Smooth muscle cell (in vitro differentiated cells): ENCODE measurements at regions not wholly inside any gene's neighbourhood (a gene's known extent, or its start where the extent isn't known, plus 50 kb on each side); places are given as distances from the start of the nearest gene placed in this dataset.

Experiments used
- DNase-seq: peaks from one replicate; lab custom pipeline; 2025; ENCODE audit not compliant: unreplicated experiment; lab: John Stamatoyannopoulos, UW
- H2AFZ ChIP-seq: fragments of 200-600 bp; sonication (generic); 2 replicates; pipeline ENCODE4 v1.6.0; 2016; ENCODE audit warnings: antibody characterized with exemption, low read depth, mild to moderate bottlenecking
- H3F3A ChIP-seq: fragments of 200-600 bp; sonication (generic); 2 replicates; pipeline ENCODE4 v1.6.0; 2017; ENCODE audit warnings: antibody characterized with exemption, low read depth
- H3K27ac ChIP-seq: fragments of 200-600 bp; sonication (generic); 2 replicates; pipeline ENCODE4 v1.5.1; 2016; ENCODE audit warnings: low read depth, mild to moderate bottlenecking
- H3K27me3 ChIP-seq: fragments of 200-600 bp; sonication (generic); 2 replicates; pipeline ENCODE4 v1.6.1; 2016; ENCODE audit warnings: low read depth, mild to moderate bottlenecking
- H3K36me3 ChIP-seq: fragments of 200-600 bp; sonication (generic); 2 replicates; pipeline ENCODE4 v1.5.1; 2016; ENCODE audit warnings: low read depth
- H3K4me1 ChIP-seq: fragments of 200-600 bp; sonication (generic); 2 replicates; pipeline ENCODE4 v1.5.1; 2016; ENCODE audit warnings: low read depth
- H3K4me2 ChIP-seq: fragments of 200-600 bp; sonication (generic); 2 replicates; pipeline ENCODE4 v1.6.0; 2016; ENCODE audit warnings: mild to moderate bottlenecking
- H3K4me3 ChIP-seq: fragments of 200-600 bp; sonication (generic); 2 replicates; pipeline ENCODE4 v1.5.1; 2016; ENCODE audit warnings: mild to moderate bottlenecking
- H3K79me2 ChIP-seq: fragments of 200-600 bp; sonication (generic); 2 replicates; pipeline ENCODE4 v1.6.0; 2016; ENCODE audit warnings: low read depth, mild to moderate bottlenecking
- H3K9ac ChIP-seq: fragments of 200-600 bp; sonication (generic); 2 replicates; pipeline ENCODE4 v1.6.0; 2016; ENCODE audit warnings: low read depth
- H3K9me3 ChIP-seq: fragments of 200-600 bp; sonication (generic); replicated peaks from 2 replicates; pipeline ENCODE4 v1.5.1; 2016; ENCODE audit warnings: low read depth
- H4K20me1 ChIP-seq: fragments of 200-600 bp; sonication (generic); 2 replicates; pipeline ENCODE4 v1.6.0; 2016; ENCODE audit warnings: low read depth
- WGBS: methylation state at CpG from one replicate; pipeline ENCODE4 v1.1.7; 2016; ENCODE audit warnings: low lambda C conversion rate; 5-methylcytosine and 5-hydroxymethylcytosine counted together
- TF ChIP-seq, protein P1 (sequence below): fragments of 200-600 bp; sonication (generic); IDR thresholded peaks from 2 replicates; pipeline ENCODE4 v1.5.1; 2017; ENCODE audit warnings: borderline replicate concordance, mild to moderate bottlenecking, antibody characterized with exemption; ENCODE audit not compliant: insufficient read depth, poor library complexity, severe bottlenecking

- Histone ChIP-seq H3K4me2 (no peak overlapping the region), H3K36me3 (no peaks in the 10 kb centered on the region), H3F3A (no peaks in the 10 kb centered on the region), H2AFZ (no peak overlapping the region), H4K20me1 (no peaks in the 10 kb centered on the region), H3K4me3 (no peak overlapping the region), H3K79me2 (no peaks in the 10 kb centered on the region), H3K27me3 (no peaks in the 10 kb centered on the region), H3K4me1 (no peaks in the 10 kb centered on the region), H3K27ac (no peak overlapping the region), H3K9me3 (no peaks in the 10 kb centered on the region), H3K9ac (no peak overlapping the region)
- 80% methylated on average over 6 of the region's 6 CpGs for WGBS
- DNase-seq = no peak
- TF ChIP-seq, protein P1, sequence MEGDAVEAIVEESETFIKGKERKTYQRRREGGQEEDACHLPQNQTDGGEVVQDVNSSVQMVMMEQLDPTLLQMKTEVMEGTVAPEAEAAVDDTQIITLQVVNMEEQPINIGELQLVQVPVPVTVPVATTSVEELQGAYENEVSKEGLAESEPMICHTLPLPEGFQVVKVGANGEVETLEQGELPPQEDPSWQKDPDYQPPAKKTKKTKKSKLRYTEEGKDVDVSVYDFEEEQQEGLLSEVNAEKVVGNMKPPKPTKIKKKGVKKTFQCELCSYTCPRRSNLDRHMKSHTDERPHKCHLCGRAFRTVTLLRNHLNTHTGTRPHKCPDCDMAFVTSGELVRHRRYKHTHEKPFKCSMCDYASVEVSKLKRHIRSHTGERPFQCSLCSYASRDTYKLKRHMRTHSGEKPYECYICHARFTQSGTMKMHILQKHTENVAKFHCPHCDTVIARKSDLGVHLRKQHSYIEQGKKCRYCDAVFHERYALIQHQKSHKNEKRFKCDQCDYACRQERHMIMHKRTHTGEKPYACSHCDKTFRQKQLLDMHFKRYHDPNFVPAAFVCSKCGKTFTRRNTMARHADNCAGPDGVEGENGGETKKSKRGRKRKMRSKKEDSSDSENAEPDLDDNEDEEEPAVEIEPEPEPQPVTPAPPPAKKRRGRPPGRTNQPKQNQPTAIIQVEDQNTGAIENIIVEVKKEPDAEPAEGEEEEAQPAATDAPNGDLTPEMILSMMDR = no peak
Measured at GRCh38 chr5:52605317-52606313, 182.1 kb upstream of the ITGA1 start.

GRCh38 chr5:52607227-52607824 is 180.4 kb upstream of the ITGA1 start:
- Histone ChIP-seq H3K4me2 (no peak overlapping the region), H3K36me3 (no peaks in the 10 kb centered on the region), H3K27me3 (no peaks in the 10 kb centered on the region), H3K4me1 (no peaks in the 10 kb centered on the region), H3K9ac (no peak overlapping the region), H4K20me1 (no peaks in the 10 kb centered on the region), H2AFZ (no peak overlapping the region), H3F3A (no peaks in the 10 kb centered on the region), H3K4me3 (no peak overlapping the region), H3K9me3 (no peaks in the 10 kb centered on the region), H3K27ac (no peak overlapping the region), H3K79me2 (no peaks in the 10 kb centered on the region)
- TF ChIP-seq, protein P1 = no peak
- DNase-seq = no peak

GRCh38 chr5:52620315-52620714 is 167.4 kb upstream of the ITGA1 start:
- no peaks in the 10 kb centered on the region for H3K79me2 ChIP-seq
- WGBS = 90% methylated on average over 3 of the region's 3 CpGs
- TF ChIP-seq, protein P1 = no peak
- H3K36me3 ChIP-seq = no peaks in the 10 kb centered on the region
- DNase-seq = no peak
- H3K9ac ChIP-seq = no peak overlapping the region
- no peak overlapping the region for H3K27ac ChIP-seq
- H3K4me3 ChIP-seq = no peak overlapping the region
- H3F3A ChIP-seq = no peaks in the 10 kb centered on the region
- H3K4me1 ChIP-seq = no peaks in the 10 kb centered on the region
- H2AFZ ChIP-seq = no peak overlapping the region
- no peaks in the 10 kb centered on the region for H3K27me3 ChIP-seq
- H4K20me1 ChIP-seq = no peaks in the 10 kb centered on the region
- H3K4me2 ChIP-seq = no peak overlapping the region
- H3K9me3 ChIP-seq = no peaks in the 10 kb centered on the region
